Astrocyte (in vitro differentiated cells and primary cell): ENCODE measurements at regions not wholly inside any gene's neighbourhood (a gene's known extent, or its start where the extent isn't known, plus 50 kb on each side); places are given as distances from the start of the nearest gene placed in this dataset.

Source experiments
- EZH2 ChIP-seq: IDR thresholded peaks from 2 replicates; pipeline ENCODE4 v1.6.1; 2012; ENCODE audit warnings: mild to moderate bottlenecking, low read length, inconsistent platforms; ENCODE audit not compliant: insufficient read depth
- TF ChIP-seq, protein P1 (sequence below): IDR thresholded peaks from 2 replicates; pipeline ENCODE4 v1.5.1; 2011; ENCODE audit warnings: low read depth, mild to moderate bottlenecking, inconsistent platforms, low read length, moderate library complexity; ENCODE audit not compliant: insufficient read depth

- TF ChIP-seq EZH2 = no peak
- TF ChIP-seq, protein P1, sequence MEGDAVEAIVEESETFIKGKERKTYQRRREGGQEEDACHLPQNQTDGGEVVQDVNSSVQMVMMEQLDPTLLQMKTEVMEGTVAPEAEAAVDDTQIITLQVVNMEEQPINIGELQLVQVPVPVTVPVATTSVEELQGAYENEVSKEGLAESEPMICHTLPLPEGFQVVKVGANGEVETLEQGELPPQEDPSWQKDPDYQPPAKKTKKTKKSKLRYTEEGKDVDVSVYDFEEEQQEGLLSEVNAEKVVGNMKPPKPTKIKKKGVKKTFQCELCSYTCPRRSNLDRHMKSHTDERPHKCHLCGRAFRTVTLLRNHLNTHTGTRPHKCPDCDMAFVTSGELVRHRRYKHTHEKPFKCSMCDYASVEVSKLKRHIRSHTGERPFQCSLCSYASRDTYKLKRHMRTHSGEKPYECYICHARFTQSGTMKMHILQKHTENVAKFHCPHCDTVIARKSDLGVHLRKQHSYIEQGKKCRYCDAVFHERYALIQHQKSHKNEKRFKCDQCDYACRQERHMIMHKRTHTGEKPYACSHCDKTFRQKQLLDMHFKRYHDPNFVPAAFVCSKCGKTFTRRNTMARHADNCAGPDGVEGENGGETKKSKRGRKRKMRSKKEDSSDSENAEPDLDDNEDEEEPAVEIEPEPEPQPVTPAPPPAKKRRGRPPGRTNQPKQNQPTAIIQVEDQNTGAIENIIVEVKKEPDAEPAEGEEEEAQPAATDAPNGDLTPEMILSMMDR = no peak
Observed at GRCh38 chr4:19531906-19532848, 719.5 kb upstream of the SLIT2 start.
